ENCODE measurements at regions not wholly inside any gene's neighbourhood (a gene's known extent, or its start where the extent isn't known, plus 50 kb on each side); places are given as distances from the start of the nearest gene placed in this dataset.

DNA sequence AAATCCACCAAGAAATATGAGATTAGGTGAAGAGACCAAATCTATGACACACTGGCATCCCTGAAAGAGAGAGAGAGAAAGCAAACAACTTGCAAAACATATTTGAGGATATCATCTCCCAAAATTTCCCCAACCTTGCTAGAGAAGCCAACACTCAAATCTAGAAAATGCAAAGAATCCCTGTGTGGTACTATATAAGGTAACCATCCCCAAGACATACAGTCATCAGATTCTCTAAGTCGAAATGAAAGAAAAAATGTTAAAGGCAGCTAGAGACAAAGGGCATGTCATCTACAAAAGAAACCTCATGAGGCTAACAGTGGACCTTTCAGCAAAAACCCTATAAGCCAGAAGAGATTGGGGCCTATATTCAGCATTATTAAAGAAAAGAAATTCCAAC, 622.1 kb upstream of the LMCD1 start:
- TF ChIP-seq CTCF (IDR thresholded peaks at IDR 0.05; ENCODE audit: low read depth, low read length) (no peak), POLR2A (IDR thresholded peaks at IDR 0.05; ENCODE audit: extremely low read depth, insufficient read length) (no peak)
- TF ChIP-seq, protein P1, sequence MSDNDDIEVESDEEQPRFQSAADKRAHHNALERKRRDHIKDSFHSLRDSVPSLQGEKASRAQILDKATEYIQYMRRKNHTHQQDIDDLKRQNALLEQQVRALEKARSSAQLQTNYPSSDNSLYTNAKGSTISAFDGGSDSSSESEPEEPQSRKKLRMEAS (IDR thresholded peaks at IDR 0.05; ENCODE audit: low read depth, low read length), result no peak

Measured in NB4 (cell line).